ENCODE measurements at regions not wholly inside any gene's neighbourhood (a gene's known extent, or its start where the extent isn't known, plus 50 kb on each side); places are given as distances from the start of the nearest gene placed in this dataset.

DNA sequence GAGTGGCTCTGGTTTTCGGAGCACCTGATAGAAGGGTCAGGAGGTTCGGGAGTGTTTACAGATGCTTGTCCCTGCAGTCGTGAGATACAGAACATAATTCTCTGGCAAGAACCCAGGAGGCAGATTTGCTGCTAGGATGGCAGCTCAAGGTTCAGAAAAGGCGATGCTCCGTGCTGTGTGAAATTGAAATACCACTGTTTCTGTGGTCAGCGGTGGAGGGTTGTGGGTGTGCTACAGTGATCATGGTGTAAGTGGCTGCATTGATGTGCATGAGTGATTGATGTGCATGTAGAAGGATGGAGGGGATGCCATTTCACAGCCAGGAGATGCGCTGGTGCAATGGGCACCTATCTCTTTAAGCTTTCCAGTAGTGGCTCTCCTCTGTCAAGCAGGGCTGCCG, 322.1 kb downstream of the GALR1 start:
- H3K4me3 ChIP-seq: no peak overlapping the region
- intact Hi-C loops (cut with DNase I; ENCODE audit: low total_unique reads): no loop called here
- DNase-seq: no peak
- H3K9me3 ChIP-seq: no peaks in the 10 kb centered on the region
- TF ChIP-seq POLR2AphosphoS5 (IDR thresholded peaks at IDR 0.05) (no peak), EP300 (IDR thresholded peaks at IDR 0.05; ENCODE audit: low read depth) (no peak), POLR2A (IDR thresholded peaks at IDR 0.05) (no peak)
- TF ChIP-seq, protein P1, sequence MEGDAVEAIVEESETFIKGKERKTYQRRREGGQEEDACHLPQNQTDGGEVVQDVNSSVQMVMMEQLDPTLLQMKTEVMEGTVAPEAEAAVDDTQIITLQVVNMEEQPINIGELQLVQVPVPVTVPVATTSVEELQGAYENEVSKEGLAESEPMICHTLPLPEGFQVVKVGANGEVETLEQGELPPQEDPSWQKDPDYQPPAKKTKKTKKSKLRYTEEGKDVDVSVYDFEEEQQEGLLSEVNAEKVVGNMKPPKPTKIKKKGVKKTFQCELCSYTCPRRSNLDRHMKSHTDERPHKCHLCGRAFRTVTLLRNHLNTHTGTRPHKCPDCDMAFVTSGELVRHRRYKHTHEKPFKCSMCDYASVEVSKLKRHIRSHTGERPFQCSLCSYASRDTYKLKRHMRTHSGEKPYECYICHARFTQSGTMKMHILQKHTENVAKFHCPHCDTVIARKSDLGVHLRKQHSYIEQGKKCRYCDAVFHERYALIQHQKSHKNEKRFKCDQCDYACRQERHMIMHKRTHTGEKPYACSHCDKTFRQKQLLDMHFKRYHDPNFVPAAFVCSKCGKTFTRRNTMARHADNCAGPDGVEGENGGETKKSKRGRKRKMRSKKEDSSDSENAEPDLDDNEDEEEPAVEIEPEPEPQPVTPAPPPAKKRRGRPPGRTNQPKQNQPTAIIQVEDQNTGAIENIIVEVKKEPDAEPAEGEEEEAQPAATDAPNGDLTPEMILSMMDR (IDR thresholded peaks at IDR 0.05): no peak
- H3K4me1 ChIP-seq: no peaks in the 10 kb centered on the region
- in situ Hi-C loops (cut with MboI; ENCODE audit: low pct_ligation_motif_present in 1 of 4, low pct_unique_long_range_greater_than_20kb in 1 of 4, low sequenced_read_pairs in 3 of 4): no loop called here
- H3K27me3 ChIP-seq: no peaks in the 10 kb centered on the region
- no peak overlapping the region for H3K27ac ChIP-seq
- no peaks in the 10 kb centered on the region for H3K36me3 ChIP-seq
- 82% methylated on average over 8 of the region's 8 CpGs; no CpG with 5 or more reads in 1 of the 2 donors for WGBS, 2 donors (ENCODE audit: low coverage in 1 of 2)

DNA sequence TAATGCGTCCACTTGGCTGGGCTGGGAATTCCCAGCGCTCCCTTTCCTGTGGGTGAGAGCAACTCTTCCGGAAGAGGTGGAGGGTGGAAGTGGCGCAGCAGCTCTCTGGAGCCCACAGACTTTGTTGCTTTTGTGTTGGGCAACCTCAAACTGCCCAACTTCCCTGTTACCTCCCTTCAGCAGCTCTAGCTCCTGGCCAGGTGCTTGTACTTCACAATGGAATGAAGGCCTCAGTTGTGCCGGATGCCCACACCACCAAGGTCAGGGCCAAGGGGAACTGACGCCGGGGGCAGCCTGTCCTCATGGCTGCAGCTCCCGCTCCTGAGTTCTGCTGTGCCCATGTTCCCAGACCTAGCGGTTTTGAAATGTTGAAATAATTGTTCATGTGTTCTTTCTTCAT, 322.9 kb downstream of the GALR1 start:
- no peaks in the 10 kb centered on the region for H3K4me1 ChIP-seq
- H3K9me3 ChIP-seq: no peaks in the 10 kb centered on the region
- H3K36me3 ChIP-seq: no peaks in the 10 kb centered on the region
- intact Hi-C loops (cut with DNase I; ENCODE audit: low total_unique reads): no loop called here
- H3K27ac ChIP-seq: no peak overlapping the region
- 84% methylated on average over 9 of the region's 9 CpGs; no CpG with 5 or more reads in 1 of the 2 donors for WGBS, 2 donors (ENCODE audit: low coverage in 1 of 2)
- H3K4me3 ChIP-seq: no peak overlapping the region
- TF ChIP-seq, protein P1 (IDR thresholded peaks at IDR 0.05): no peak
- no peak for TF ChIP-seq POLR2A (IDR thresholded peaks at IDR 0.05)
- TF ChIP-seq EP300 (IDR thresholded peaks at IDR 0.05; ENCODE audit: low read depth): no peak
- in situ Hi-C loops (cut with MboI; ENCODE audit: low pct_ligation_motif_present in 1 of 4, low pct_unique_long_range_greater_than_20kb in 1 of 4, low sequenced_read_pairs in 3 of 4): no loop called here
- no peaks in the 10 kb centered on the region for H3K27me3 ChIP-seq
- no peak for DNase-seq

DNA sequence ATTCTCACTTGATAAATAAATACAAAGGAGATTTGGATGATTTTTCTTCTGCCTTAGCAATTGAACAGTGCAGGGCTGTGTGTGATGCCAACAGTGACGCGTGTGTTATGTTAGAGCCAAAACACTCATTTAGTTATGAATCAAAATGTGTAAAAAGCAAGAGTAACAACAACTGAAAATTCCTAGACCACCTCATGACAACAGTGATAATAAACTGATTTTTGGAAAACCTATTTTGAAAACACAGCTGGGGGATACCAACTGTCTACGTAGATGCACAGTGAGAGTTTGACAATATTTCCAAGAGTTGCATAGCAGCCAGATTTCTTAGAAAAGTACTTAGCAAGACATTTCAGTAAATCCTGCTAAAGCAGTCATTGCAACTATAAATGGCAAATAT, 323.9 kb downstream of the GALR1 start:
- DNase-seq: no peak
- TF ChIP-seq EP300 (IDR thresholded peaks at IDR 0.05; ENCODE audit: low read depth) (no peak), POLR2AphosphoS5 (IDR thresholded peaks at IDR 0.05) (no peak), POLR2A (IDR thresholded peaks at IDR 0.05) (no peak)
- TF ChIP-seq, protein P1 (IDR thresholded peaks at IDR 0.05): no peak
- Histone ChIP-seq H3K9me3 (no peaks in the 10 kb centered on the region), H3K4me1 (no peaks in the 10 kb centered on the region), H3K4me3 (no peak overlapping the region), H3K27me3 (no peaks in the 10 kb centered on the region), H3K36me3 (no peaks in the 10 kb centered on the region), H3K27ac (no peak overlapping the region)
- in situ Hi-C loops (cut with MboI; ENCODE audit: low pct_ligation_motif_present in 1 of 4, low pct_unique_long_range_greater_than_20kb in 1 of 4, low sequenced_read_pairs in 3 of 4): no loop called here
- intact Hi-C loops (cut with DNase I; ENCODE audit: low total_unique reads): no loop called here
- WGBS, 2 donors (ENCODE audit: low coverage in 1 of 2): 63 to 89% methylated on average over 3 of the region's 3 CpGs

DNA sequence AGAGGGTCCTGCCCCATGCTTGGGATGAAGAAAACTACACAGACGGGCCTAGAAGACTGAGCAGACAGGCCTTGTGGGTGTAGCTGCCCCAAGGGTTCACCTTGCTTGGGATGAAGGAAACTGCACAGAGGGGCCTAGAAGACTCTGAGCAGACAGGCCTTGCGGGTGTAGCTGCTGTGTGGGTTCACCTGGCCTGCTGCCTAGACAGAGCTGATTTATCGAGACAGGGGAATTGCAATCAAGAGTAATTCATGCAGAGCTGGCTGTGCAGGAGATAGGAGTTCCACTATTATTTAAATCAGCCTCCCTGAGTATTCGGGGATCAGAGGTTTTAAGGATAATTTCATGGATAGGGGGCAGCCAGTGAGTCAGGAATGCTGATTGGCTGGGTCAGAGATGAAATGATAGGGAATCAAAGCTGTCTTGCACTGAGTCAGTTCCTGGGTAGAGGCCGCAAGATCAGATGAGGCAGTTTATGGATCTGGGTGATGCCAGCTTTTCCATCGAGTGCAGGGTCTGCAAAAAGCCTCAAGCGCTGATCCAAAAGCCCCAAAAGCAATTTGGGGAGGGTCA, 341.4 kb downstream of the GALR1 start:
- Histone ChIP-seq H3K4me3 (no peak overlapping the region), H3K27me3 (no peaks in the 10 kb centered on the region), H3K27ac (no peak overlapping the region), H3K36me3 (no peaks in the 10 kb centered on the region), H3K9me3 (no peaks in the 10 kb centered on the region), H3K4me1 (no peaks in the 10 kb centered on the region)
- 80 to 100% methylated on average over 1 to 7 of the region's 7 CpGs for WGBS, 2 donors (ENCODE audit: low coverage in 1 of 2)
- TF ChIP-seq POLR2AphosphoS5 (IDR thresholded peaks at IDR 0.05): no peak
- TF ChIP-seq EP300 (IDR thresholded peaks at IDR 0.05; ENCODE audit: low read depth): no peak
- no peak for TF ChIP-seq POLR2A (IDR thresholded peaks at IDR 0.05)
- TF ChIP-seq, protein P1 (IDR thresholded peaks at IDR 0.05): no peak
- no peak for DNase-seq
- in situ Hi-C loops (cut with MboI; ENCODE audit: low pct_ligation_motif_present in 1 of 4, low pct_unique_long_range_greater_than_20kb in 1 of 4, low sequenced_read_pairs in 3 of 4): no loop called here
- intact Hi-C loops (cut with DNase I; ENCODE audit: low total_unique reads): no loop called here
